SK-N-SH treated with all-trans-retinoic acid at 6 μM for 48 hours (cell line): ENCODE measurements at regions not wholly inside any gene's neighbourhood (a gene's known extent, or its start where the extent isn't known, plus 50 kb on each side); places are given as distances from the start of the nearest gene placed in this dataset.

Source experiments
- CSDC2 ChIP-seq: fragments of 250-450 bp; sonication (Bioruptor Pico); IDR thresholded peaks from 2 replicates; pipeline ENCODE4 v1.5.0; 2020; ENCODE audit warnings: mild to moderate bottlenecking, moderate library complexity
- RARB ChIP-seq: fragments of 250-450 bp; sonication (Bioruptor Pico); IDR thresholded peaks from 2 replicates; pipeline ENCODE4 v1.8.0; 2021; ENCODE audit warnings: mild to moderate bottlenecking, moderate library complexity
- SNAI2 ChIP-seq: fragments of 250-450 bp; sonication (Bioruptor Pico); IDR thresholded peaks from 2 replicates; pipeline ENCODE4 v1.5.0; 2020; ENCODE audit warnings: mild to moderate bottlenecking, moderate library complexity
- TOX ChIP-seq: fragments of 250-450 bp; sonication (Bioruptor Pico); IDR thresholded peaks from 2 replicates; pipeline ENCODE4 v1.8.0; 2021; ENCODE audit warnings: mild to moderate bottlenecking, moderate library complexity, borderline replicate concordance
- ZNF8 ChIP-seq: fragments of 450-650 bp; formaldehyde crosslinking; IDR thresholded peaks from 2 replicates; pipeline ENCODE4 v1.5.0; 2020; ENCODE audit warnings: mild to moderate bottlenecking, moderate library complexity

DNA sequence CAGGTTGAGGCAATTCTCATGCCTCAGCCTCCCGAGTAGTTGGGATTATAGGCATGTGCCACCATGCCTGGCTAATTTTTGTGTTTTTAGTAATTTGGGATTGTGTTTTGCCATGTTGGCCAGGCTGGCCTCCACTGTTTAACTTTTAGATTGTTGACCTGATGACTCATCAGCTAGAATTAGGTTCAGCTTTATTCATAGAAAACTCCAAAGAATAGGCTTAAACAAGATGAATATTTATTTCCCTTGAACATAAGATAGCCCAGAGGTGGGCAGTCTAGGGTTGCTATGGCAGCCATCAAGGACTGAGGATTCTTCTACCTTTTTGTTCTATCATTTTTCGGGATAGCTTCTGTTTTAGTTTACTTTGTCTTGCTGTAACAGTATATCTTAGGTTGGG lies 99.6 kb upstream of the SELENOK start:
- no peak for TF ChIP-seq RARB
- TF ChIP-seq TOX, result no peak
- TF ChIP-seq CSDC2 (CRISPR knock-in tag), result no peak
- TF ChIP-seq ZNF8, result no peak
- TF ChIP-seq SNAI2 (CRISPR knock-in tag), result no peak
